ENCODE measurements at regions not wholly inside any gene's neighbourhood (a gene's known extent, or its start where the extent isn't known, plus 50 kb on each side); places are given as distances from the start of the nearest gene placed in this dataset.
"Not testable (repeated sequence)": the region's sequence is repeated elsewhere in the genome, so short reads cannot be mapped to it uniquely, and the experiment has no call there.

DNA sequence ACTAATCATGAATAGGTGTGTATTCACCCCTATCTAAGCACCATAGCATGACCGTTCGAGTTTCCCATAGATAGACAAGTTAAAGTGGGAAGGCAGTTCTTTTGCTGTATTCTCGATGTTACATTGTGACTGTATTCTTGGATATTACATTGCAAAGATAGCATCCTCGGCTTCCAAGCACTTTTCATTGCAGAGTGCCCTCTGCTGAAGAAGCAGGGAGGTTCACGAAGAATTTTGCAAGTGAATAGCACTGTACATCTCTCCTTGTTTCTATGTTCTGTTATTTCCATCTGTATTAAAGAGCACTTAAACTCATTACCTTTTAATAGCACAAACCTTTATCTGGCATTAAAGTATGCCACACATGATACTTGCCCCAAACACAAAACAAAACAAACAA is 426.7 kb upstream of the ARX start:
- peak; percentile 7 for DNase-seq

DNA sequence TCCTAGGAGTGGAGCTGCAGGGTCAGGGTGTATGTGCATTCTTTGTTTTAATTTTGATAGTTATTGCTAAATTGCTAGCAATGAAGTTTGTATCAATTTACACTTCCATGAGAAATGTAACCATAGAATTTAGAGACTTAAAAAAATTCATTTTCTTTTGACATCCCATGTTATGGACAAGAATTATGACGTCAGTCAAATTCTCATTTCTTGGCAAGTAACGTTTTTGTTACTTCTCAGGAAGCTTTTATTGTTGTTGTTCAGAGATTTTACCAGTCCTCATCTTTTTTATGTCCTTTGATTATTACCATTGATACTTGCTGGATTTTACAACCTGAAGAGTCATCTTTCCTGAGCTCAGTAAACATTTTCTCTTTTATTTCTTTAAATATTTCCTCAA is 417.5 kb upstream of the ARX start:
- no peak for DNase-seq

DNA sequence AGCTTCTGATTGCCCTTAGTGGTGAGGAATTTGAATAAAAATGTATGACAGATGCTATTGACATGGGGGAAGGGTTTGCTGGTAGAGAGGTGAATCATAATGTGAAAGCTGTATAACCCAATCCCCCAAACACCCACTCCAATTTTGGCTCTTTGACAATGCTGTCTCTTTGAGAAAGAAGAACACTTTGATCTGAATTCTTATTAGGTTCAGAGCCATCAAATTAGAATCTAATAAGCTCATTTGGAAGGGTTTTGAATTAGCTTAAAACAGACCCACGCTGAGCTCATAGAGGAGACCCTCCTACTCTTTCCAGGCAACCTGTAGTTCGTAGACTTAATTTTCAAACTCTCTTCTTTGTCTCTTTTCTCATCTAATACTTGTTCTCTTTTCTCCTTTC is 416.6 kb upstream of the ARX start:
- DNase-seq, result no peak

DNA sequence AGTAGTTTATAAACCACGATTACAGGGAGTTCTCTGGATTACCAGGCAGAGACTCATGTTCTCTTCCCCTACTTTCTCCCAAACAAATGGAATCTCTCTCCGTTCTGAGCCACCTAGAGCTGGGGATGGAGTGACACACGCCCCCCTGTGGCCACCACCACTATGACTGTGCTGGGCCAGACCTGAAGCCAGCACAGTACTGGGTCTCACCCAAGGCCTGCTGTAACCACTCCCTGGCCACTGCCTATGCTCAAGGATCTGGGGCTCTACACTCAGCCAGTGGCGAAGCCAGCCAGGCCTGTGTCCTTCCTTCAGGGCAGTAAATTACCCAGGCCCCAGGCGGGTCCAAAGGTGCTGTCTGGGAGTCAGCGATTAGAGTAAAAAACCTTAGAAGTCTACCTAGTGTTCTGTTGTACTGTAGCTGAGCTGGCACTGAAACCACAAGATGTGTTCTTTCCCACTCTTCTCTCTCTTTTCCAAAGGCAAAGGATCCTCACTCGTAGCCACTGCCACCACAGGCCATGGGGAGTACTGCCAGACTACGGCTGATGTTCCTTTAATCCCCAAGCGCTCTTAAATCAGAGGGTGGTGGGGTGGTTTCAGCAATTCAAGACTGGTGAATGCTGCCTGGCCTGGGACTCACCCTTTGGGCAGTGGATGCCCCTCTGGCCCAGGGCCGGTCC is 412.2 kb upstream of the ARX start:
- DNase-seq, result no peak

DNA sequence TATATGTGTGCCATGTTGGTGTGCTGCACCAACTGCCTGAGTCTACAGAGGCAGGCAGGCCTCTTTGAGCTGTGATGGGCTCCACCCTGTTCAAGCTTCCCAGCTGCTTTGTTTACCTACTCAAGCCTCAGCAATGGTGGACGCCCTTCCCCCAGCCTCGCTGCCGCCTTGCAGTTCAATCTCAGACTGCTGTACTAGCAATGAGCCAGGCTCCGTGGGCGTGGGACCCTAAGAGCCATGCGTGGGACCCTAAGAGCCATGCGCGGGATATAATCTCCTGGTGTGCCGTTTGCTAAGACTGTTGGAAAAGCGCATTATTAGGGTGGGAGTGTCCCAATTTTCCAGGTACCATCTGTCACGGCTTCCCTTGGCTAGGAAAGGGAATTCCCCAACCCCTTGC is 388.4 kb upstream of the ARX start:
- not testable (repeated sequence) for DNase-seq

DNA sequence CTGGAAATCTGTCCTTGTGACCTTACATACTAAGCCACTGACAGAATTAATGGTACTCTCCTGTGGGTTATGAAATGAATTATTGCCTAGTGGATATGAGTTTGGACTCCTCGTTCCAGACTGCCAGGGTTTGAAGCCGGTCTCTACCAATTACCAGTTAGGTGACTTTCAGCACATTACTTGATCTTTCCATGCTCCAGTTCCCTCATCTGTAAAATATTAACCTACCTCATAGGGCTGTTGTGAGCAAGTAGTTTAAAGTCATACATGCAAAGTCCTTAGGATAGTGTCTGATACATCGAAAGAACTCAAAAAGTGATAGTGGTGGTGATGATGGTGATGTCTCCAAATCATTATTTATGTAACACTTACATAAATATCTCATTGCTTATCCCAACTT is 373.5 kb upstream of the ARX start:
- DNase-seq, result no peak

DNA sequence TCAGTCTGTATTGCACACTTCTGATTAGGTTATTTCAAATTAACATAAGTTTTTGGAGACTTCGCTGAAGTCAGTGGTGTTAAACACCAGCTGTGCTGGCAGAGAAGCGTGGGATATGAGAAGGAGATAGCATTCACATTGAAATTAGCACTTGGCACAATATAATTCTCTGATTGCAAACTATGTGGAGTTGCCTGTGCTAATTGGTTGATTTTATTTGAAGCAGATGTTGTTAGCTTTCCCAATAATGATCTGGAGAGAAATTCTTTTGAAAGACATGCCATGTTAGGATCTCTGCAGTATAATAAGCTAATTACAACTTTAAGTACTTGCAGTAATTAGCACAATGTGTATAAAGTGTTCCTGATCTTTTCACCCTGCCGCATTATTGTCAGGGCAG is 367.4 kb upstream of the ARX start:
- no peak for DNase-seq

DNA sequence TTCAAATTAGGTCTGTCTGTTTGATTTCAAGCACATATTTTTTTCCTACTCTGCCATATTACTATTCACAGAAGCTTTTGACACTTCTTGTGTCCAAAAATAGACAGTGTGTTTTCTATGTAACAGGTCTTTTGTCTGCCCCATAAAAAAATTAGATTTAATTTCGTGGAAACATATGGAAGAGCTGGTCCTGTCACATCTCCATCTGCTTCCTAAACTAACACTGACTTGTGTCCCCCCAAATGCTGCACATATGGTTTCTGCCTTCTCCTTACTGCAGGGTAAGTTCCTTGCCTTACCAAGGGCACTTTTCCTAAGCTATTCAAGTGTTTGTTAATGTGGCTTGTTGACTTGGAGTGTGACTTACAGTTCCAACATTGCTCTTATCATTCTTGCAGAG is 340.7 kb upstream of the ARX start:
- no peak for DNase-seq

DNA sequence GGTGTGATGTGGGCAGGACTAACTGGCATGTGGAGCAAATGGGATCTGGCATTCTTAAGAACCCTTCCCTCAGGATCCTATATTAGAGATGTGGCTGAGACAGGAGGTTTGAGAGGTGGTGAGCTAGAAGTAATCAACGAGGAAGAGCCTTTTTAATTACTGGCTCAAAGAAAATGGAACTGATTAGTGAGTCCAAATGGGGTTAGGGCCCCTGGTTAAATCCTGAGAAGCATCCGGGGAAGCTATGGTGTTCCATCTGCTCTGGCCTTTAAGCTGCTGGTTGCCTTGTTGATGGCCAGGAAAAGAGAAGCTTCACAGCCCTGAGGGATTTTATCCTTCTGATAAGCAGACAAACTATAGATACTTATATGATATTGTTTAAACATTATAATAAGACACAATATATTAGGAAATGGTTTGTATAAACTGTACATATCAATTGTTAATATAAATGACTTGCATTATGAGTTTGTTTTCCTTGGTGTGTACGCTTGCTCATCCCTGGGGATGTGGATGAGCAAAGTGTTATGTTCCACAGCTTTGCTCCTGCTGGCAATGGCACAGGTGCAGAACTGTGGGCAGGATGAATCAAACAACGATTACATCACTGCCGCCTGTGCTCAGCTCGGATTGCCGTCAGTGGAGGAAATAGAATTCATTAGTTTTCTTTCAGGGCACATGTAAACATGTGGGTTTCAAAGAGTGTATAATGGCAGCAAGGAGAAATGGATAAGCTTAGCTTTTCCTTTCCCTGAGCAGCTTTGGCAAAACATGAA is 328.6 kb upstream of the ARX start:
- DNase-seq, result peak; percentile 18

DNA sequence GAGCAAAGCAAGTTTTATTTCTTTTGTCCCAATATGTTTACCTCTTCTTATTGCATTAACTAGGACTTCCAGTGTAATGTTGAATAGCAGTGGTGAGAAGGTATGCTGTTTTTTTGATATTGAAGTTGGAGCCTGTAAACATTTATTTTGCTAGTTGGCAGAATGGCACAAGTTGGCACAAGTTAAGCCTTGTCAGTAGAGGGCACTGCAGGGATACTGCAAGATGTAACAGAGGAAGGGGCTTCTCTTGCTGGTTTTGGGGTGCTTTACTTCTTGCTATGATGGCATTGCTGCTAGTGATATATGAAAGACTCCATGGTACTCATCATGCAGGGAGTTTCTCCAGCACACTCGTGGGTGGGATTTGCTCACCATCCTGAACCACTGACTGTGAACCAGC is 327.3 kb upstream of the ARX start:
- DNase-seq, result no peak

DNA sequence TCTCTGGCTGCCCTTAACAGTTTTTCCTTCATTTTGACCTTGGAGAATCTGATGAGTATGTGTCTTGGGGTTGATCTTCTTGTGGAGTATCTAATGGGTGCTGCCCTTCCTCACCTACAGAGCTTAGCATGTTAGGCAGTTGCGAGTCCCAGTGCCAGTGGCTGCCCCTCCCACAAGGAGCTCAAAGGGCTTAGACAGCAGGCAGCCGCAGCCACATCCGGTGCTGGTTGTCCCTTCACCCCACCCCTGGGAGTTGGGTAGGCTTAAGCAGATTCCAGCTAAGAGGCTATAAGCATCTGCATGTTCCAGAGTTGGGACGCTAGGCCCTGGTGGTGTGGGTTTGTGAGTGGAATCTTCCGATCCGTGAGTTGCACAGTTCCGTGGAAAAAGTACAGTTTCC is 322.1 kb upstream of the ARX start:
- DNase-seq, result no peak

DNA sequence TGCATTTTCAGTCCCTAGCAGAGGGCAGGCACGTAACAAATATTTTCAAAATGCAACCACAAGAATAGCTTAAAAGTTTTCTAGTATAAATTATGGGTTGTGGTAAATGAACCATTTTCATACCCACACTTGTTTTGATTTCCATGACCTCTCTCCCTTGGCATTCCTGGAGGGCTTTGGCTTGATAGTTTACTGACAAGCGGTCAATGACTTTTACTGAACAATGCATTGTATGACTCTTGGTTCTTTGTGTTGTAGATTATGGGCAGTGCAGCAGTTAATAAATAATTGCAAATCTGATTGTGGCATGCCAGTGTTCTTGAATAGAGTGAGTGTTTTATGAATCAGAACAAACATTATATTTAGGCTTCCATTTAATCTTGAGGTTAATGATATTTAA is 285.2 kb upstream of the ARX start:
- no peak for DNase-seq

DNA sequence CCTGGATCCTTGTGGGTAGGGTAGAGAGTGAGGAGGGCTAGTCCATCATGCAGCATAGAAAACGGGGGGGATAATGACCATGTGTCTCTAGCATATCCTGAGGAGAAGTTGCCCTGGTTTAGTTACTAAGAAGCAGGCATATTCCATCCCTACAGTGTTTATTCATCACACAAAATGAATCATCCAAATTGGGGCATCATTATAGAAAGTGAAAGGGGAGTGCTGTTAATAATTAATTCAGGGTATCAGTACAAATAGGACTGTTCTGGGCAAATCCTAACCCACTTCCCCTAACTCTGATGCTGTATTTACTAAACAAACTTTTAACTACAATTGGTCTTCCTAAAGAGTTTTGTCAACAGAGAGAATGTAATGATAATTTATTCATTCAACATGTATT is 281.1 kb upstream of the ARX start:
- no peak for DNase-seq

DNA sequence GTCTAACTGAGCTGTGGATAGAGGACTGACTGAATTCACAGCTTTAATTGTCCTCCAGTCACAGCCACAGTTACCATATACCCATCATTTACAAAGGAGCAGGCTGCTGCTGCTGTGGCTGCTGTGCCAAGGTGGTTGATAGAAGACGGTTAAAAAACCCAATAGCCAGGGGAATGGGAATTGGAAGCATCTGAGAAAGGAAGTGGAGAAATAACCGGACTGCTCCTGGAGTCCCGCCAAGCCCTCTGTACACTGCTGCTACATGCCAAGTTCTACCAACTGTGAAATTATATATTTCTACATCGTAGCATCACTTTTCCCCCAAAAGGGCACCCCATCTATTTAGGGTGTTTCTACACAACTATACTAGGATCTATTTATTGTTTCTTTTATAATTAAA is 279.7 kb upstream of the ARX start:
- DNase-seq, result no peak

DNA sequence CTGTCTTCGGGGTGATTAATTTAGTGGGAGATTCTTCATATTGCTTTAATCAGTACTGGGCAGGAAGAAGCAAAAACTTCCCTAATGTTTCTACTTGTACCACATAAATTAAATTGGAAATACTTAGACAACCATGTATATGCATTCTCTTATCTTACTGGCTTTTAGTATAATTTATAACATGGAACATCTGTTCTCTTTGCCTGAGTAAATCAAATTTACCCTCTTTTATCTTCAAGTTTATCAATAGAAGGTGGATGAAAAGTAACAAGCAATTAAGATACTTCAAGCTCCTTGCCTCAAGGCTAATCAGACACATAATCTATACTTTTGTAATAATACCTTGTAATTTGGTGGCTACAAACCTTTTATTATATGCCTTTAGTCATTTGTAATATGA is 274.4 kb upstream of the ARX start:
- DNase-seq, result no peak

DNA sequence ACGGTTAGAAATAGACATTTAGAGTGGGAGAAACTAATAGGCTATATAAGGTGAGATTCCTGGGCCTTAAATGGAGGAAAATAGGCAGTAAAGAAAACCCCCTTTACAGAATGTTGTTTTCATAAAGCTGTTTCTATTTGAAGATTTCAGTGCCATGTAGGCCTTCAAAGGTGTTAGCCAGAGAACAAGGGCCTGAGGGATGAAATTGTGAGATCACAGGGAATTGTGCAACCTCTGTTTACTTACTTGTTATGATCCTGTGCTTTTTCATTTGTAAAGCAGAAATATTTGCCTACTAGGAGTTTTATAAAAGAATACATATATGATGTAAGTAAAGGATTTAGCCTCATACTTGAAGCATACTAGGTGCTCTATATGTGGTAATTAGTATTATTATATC is 272.9 kb upstream of the ARX start:
- DNase-seq, result no peak

DNA sequence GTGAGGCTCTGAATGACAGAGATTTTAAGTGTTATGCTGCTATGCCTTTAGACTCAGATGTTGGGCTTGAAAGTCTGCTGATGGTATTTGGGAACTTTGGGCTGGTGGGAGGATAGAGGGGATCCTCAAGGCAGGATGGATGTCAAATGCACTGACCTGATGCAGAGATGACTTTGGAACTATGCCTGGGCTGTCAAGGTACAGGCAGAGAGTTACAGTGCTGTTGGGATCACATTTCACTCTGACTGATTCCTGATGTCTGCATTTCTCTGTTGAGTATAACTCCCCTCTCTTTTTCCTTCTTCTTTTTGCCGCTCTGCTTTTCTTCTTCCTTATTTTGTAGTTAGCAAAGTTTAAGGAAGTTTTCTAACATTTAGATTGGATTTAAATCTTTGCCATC is 271.8 kb upstream of the ARX start:
- DNase-seq, result no peak

DNA sequence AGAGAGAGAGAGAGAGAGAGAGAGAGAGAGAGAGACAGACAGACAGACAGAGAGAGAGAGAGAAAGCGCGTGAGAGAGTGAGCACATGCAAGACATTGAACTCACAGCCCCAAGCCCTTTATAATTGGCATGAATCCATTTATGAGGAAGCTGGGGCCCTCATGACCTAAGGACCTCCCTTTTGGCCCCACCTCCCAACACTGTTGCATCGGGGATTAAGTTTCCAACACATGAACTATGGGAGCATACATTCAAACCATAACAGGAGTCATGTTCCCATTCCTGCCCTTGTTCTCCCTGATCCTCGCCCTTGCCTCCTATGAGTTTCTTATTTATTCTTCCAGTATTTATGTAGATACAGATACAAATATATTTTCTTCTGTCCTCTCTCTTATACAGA is 269.8 kb upstream of the ARX start:
- no peak for DNase-seq

DNA sequence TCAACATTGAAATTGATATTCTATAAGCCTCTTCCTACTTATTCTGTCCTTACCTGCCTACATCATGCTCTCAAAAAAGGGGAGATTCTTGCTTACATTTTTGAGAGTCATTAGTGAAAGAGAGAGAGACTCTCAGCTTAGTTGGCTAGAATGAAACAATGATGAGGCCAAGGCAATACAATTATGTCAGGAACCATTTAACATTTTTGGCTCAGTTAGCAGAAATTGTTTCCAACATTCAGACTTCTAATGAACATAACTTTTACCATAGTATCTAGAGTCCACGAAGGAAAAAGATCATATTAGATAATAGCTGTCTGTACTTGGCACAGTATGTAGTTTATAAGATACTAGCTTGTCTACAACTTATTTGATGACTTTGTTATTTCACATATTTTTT is 263.7 kb upstream of the ARX start:
- no peak for DNase-seq

DNA sequence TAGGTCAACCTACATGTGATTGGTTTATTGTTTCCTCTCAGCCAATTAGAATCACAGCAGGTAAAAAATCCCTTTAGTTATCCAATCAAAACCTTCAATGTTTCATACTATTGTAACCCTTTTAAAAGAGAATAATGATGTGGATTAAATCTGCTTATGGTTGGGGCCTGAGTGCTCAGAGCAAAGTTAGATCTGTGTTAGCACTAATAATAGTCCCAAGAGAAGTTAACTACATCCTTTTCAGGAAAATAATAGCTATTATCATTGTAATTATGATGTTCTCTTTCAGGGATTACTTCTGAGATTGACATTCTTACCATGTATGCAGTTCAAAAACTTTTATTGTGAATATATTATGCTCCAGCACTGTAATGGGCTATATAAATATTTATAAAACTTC is 262.6 kb upstream of the ARX start:
- DNase-seq, result no peak

DNA sequence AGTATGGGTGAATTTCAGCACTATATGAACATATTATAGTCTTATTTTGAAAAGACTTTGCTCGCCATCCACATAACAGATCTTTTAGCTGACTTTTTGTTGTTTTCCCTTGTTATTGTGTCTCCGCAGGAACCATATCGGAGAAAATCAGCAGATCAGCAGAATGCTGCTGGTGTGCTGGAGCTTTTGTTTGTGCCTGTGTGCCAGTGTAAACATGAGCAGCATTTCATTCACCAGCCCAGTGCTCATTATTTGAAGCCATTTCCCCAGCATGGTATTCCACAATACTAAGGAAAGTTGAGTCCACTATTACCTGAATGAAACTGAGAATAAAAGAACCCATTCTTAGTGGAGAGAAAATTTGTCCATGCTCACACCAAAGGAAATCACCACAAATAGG is 261.8 kb upstream of the ARX start:
- DNase-seq, result no peak

DNA sequence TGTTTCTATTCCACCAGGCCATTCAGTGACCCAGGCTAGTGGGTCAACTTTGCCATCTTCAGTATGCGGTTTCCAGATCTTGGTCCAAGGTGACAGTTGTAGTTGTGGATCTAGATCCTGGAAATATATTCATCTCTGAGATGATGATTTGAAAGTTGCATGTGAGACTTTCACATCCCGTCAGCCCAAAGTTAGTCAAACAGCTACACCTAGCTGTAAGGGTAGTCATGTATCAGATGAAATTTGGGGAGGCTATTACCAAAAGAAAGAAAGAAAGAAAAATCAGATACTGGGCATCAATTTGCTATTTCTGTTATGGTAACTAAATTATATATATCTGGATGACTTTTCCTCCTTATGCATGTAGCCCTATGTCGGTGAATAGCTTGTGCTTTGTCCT is 259.4 kb upstream of the ARX start:
- no peak for DNase-seq

DNA sequence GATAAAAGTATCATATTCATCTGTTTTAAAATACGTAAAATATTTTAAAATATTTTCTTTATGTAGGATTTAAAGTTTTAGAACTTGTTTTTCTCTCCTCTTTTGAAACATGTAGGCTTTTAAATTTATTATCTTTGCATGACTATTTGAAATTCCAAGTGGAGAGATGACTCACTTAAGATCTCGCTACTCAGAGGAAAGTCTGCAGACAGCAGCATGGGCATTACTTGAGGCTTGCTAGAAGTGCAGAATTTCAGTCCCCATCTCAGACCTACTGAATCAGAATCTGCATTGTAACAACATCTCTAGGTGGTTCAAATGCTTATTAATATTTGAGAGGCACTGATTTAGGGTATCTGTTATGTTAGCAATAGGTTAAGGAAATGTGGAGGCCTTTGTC is 225.7 kb upstream of the ARX start:
- DNase-seq, result no peak

DNA sequence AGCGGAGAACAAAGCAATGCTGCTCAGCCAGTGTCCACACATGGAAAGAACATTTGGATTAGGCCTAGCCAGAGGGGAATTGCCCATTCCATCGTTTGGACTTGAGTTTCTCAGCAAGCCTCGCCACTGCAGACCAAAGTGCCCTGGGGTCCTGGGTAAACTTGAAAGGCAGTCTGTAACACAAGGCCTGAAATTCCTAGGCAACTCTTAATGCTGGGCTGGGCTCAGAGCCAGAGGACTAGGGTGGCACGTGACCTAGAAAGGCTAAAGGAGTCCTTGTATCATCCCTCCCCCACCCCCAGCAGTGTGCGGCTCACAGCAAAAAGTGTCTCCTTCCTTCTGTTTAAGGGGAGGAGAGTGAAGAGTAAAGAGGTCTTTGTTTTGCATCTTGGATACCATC is 210.4 kb upstream of the ARX start:
- no peak for DNase-seq

DNA sequence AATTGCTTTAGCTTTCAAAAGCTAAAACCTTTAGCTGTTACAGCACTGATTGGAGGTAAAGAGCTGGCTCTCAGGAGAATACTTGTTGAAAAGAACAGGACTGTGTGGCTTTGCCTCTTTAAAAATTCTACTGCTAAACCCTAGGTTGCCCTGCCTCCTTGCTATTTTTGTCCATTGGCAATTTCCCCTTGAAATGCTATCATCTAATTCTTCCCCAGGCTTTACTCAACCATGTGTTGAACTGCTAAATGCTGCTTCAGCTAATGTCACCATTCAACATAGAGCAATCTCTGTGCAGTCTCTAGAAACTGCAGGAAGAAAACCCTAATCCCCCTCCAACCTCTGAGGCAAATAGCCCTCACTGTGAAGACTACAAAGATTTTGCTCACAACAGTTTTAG is 203.7 kb upstream of the ARX start:
- peak; percentile 0 for DNase-seq

All from eye (tissue), 1 donor.